ENCODE measurements at regions not wholly inside any gene's neighbourhood (a gene's known extent, or its start where the extent isn't known, plus 50 kb on each side); places are given as distances from the start of the nearest gene placed in this dataset.
A peak's percentile ranks its signal among the peaks of the same experiment; 100 is the strongest.

GRCh38 chr5:138647261-138647788, 72.1 kb upstream of the HSPA9 start:
- H3K4me1 ChIP-seq (ENCODE audit: control insufficient read depth, insufficient read depth, low read length), result peaks cover 7% of the 10 kb centered on the region
- ATAC-seq, result peak; percentile 47 to 77
- H3K4me3 ChIP-seq (ENCODE audit: low read length), result no peak overlapping the region
- no peak for DNase-seq
- H3K27ac ChIP-seq (ENCODE audit: low read length), result no peak overlapping the region
- no peaks in the 10 kb centered on the region for H3K27me3 ChIP-seq (ENCODE audit: control insufficient read depth, insufficient read depth)
- no peaks in the 10 kb centered on the region for H3K9me3 ChIP-seq (ENCODE audit: control insufficient read depth, low read length)
- intact Hi-C loops (cut with DNase I), result no loop called here
- WGBS, result 91% methylated on average over 5 of the region's 5 CpGs

GRCh38 chr5:138646671-138647070, 71.5 kb upstream of the HSPA9 start:
- Histone ChIP-seq H3K27ac (ENCODE audit: low read length) (no peak overlapping the region), H3K9me3 (ENCODE audit: control insufficient read depth, low read length) (no peaks in the 10 kb centered on the region), H3K27me3 (ENCODE audit: control insufficient read depth, insufficient read depth) (no peaks in the 10 kb centered on the region), H3K4me3 (ENCODE audit: low read length) (no peak overlapping the region), H3K4me1 (ENCODE audit: control insufficient read depth, insufficient read depth, low read length) (peaks cover 7% of the 10 kb centered on the region)
- DNase-seq, result no peak
- intact Hi-C loops (cut with DNase I), result no loop called here
- WGBS, result 91% methylated on average over 11 of the region's 11 CpGs
- ATAC-seq, result no peak

GRCh38 chr5:138645778-138646575, 70.8 kb upstream of the HSPA9 start:
- intact Hi-C loops (cut with DNase I), result no loop called here
- no peak for DNase-seq
- no peak for ATAC-seq
- Histone ChIP-seq H3K27me3 (ENCODE audit: control insufficient read depth, insufficient read depth) (no peaks in the 10 kb centered on the region), H3K27ac (ENCODE audit: low read length) (no peak overlapping the region), H3K4me1 (ENCODE audit: control insufficient read depth, insufficient read depth, low read length) (peaks cover 7% of the 10 kb centered on the region), H3K4me3 (ENCODE audit: low read length) (no peak overlapping the region), H3K9me3 (ENCODE audit: control insufficient read depth, low read length) (no peaks in the 10 kb centered on the region)
- WGBS, result 75% methylated on average over 5 of the region's 5 CpGs

- H3K4me1 ChIP-seq (ENCODE audit: control insufficient read depth, insufficient read depth, low read length), result no peaks in the 10 kb centered on the region
- 80% methylated on average over 5 of the region's 5 CpGs for WGBS
- DNase-seq (no peak), ATAC-seq (no peak)
- H3K4me3 ChIP-seq (ENCODE audit: low read length), result no peak overlapping the region
- intact Hi-C loops (cut with DNase I), result loop anchor here in 1 of 4 donors (5.0 kb wide), 1 partner anchor 619 kb away; no protein-coding TSS in a partner anchor
- H3K9me3 ChIP-seq (ENCODE audit: control insufficient read depth, low read length), result no peaks in the 10 kb centered on the region
- no peak overlapping the region for H3K27ac ChIP-seq (ENCODE audit: low read length)
- no peaks in the 10 kb centered on the region for H3K27me3 ChIP-seq (ENCODE audit: control insufficient read depth, insufficient read depth)
Observed at GRCh38 chr5:138643040-138643791, 68.0 kb upstream of the HSPA9 start.

DNA sequence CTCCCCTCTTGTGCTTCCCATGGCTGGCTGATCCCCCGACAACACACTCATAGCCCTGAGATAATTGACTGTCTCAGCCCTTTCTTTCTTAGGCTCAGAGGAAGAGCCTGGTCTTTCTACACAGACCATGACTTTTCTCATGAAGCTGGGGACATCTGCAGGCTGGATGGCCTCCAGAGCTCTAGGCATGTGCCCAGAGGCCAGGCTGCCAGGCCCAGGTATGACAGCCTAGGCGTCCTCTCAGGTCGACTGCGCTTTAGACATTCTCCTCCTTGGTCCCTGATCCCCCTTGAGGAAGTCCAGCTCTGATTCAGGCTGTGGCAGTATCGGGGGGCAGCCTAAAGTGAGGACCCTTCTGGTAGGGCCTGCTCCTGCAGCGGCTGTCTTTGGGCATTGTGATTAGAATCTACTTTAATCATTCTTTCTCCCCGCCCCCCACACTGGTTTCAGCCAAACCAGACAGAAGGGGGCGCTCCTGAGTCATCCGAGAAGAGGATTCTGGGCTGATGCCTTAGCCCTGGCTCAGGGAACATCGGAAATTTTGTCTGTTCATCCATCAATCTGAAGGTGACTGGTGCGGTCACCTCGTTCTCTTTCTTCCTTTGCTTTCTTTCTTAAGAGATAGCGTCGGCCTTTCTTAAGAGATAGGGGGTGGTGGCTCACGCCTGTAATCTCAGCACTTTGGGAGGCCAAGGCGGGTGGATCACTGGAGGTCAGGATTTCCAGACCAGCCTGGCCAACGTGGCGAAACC, 66.5 kb upstream of the HSPA9 start:
- no peaks in the 10 kb centered on the region for H3K27me3 ChIP-seq (ENCODE audit: control insufficient read depth, insufficient read depth)
- H3K4me1 ChIP-seq (ENCODE audit: control insufficient read depth, insufficient read depth, low read length), result no peaks in the 10 kb centered on the region
- ATAC-seq (peak; percentile 61 to 72), DNase-seq (peak; percentile 74 to 88 (median 85))
- intact Hi-C loops (cut with DNase I), result loop anchor here in 1 of 4 donors (5.0 kb wide), 1 partner anchor 621 kb away; no protein-coding TSS in a partner anchor
- H3K27ac ChIP-seq (ENCODE audit: low read length), result no peak overlapping the region
- H3K4me3 ChIP-seq (ENCODE audit: low read length), result no peak overlapping the region
- 53% methylated on average over 18 of the region's 18 CpGs for WGBS
- no peaks in the 10 kb centered on the region for H3K9me3 ChIP-seq (ENCODE audit: control insufficient read depth, low read length)

GRCh38 chr5:138640646-138641254, 65.5 kb upstream of the HSPA9 start:
- no peak overlapping the region for H3K27ac ChIP-seq (ENCODE audit: low read length)
- ATAC-seq (peak; percentile 40 to 52), DNase-seq (no peak)
- no peak overlapping the region for H3K4me3 ChIP-seq (ENCODE audit: low read length)
- intact Hi-C loops (cut with DNase I), result loop anchor here in 1 of 4 donors (5.0 kb wide), 1 partner anchor 622 kb away; no protein-coding TSS in a partner anchor
- 45% methylated on average over 7 of the region's 7 CpGs for WGBS
- H3K9me3 ChIP-seq (ENCODE audit: control insufficient read depth, low read length), result no peaks in the 10 kb centered on the region
- no peaks in the 10 kb centered on the region for H3K4me1 ChIP-seq (ENCODE audit: control insufficient read depth, insufficient read depth, low read length)
- H3K27me3 ChIP-seq (ENCODE audit: control insufficient read depth, insufficient read depth), result no peaks in the 10 kb centered on the region

DNA sequence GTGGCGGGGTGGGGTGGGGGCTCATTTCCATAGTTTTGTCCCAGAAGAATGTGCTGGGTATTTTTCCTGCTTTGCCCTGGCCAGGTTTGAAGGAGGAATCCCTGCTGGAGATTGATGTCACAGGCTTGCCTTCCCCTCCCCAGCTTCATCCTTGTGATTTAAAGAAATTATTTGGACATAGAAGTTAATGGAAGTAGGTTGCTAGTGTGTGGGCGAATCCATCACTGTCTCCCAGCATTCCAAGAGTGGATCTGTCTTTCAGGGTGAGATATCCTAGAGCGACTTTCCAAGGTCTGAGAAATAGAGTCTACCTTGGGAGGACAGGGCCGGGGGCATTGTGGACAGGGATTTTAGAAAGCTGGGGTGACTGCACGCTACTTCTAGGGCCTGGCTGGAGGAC, 64.9 kb upstream of the HSPA9 start:
- no peaks in the 10 kb centered on the region for H3K27me3 ChIP-seq (ENCODE audit: control insufficient read depth, insufficient read depth)
- no peak for DNase-seq
- no peak overlapping the region for H3K27ac ChIP-seq (ENCODE audit: low read length)
- no peaks in the 10 kb centered on the region for H3K9me3 ChIP-seq (ENCODE audit: control insufficient read depth, low read length)
- no peaks in the 10 kb centered on the region for H3K4me1 ChIP-seq (ENCODE audit: control insufficient read depth, insufficient read depth, low read length)
- no peak overlapping the region for H3K4me3 ChIP-seq (ENCODE audit: low read length)
- no peak for ATAC-seq
- intact Hi-C loops (cut with DNase I), result loop anchor here in 1 of 4 donors (5.0 kb wide), 1 partner anchor 622 kb away; no protein-coding TSS in a partner anchor
- WGBS, result 81% methylated on average over 5 of the region's 5 CpGs

DNA sequence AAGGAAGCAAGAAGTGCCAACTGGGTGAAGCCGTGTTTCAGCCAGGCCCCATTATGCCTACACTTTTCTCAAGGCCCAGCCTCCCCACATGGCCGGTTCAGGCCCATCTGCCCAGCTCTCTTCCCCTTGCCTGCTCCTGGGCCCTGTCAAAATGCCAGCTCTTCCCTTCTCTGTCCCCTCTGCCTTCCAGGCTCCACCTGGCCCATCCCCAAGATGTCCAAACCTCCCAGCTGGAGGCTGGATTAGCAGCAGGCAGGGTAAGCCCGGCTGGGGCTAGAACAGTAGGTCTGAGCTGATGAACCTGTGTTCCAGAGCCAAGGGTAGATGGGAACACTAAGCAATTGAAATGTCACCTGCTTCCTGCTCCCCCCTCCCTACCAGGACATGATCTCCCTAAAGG, 64.1 kb upstream of the HSPA9 start:
- H3K4me3 ChIP-seq (ENCODE audit: low read length), result no peak overlapping the region
- intact Hi-C loops (cut with DNase I), result no loop called here
- no peaks in the 10 kb centered on the region for H3K9me3 ChIP-seq (ENCODE audit: control insufficient read depth, low read length)
- ATAC-seq (no peak), DNase-seq (no peak)
- no peaks in the 10 kb centered on the region for H3K4me1 ChIP-seq (ENCODE audit: control insufficient read depth, insufficient read depth, low read length)
- 72% methylated on average over 3 of the region's 3 CpGs for WGBS
- no peak overlapping the region for H3K27ac ChIP-seq (ENCODE audit: low read length)
- H3K27me3 ChIP-seq (ENCODE audit: control insufficient read depth, insufficient read depth), result no peaks in the 10 kb centered on the region

DNA sequence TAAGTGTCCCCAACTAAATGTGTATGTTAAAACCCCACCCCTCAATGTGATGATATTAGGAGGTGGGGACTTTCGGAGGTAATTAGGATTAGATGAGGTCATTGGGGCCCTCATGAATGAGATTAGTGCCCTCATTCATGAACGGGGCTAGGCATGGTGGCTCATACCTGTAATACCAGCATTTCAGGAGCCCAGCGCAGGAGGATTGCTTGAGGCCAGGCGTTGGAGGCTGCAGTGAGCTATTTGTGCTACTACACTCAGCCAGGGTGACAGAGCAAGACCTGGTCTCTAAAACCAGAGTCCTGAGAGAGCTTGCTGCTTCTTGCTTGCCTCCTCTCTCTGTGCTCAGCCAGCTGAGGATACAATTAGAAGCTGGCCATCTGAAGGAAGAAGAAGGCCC, 62.1 kb upstream of the HSPA9 start:
- H3K4me3 ChIP-seq (ENCODE audit: low read length), result no peak overlapping the region
- no peaks in the 10 kb centered on the region for H3K4me1 ChIP-seq (ENCODE audit: control insufficient read depth, insufficient read depth, low read length)
- no peaks in the 10 kb centered on the region for H3K27me3 ChIP-seq (ENCODE audit: control insufficient read depth, insufficient read depth)
- DNase-seq, result no peak
- WGBS, result 97% methylated on average over 4 of the region's 4 CpGs
- intact Hi-C loops (cut with DNase I), result no loop called here
- H3K27ac ChIP-seq (ENCODE audit: low read length), result no peak overlapping the region
- ATAC-seq, result no peak
- H3K9me3 ChIP-seq (ENCODE audit: control insufficient read depth, low read length), result no peaks in the 10 kb centered on the region

DNA sequence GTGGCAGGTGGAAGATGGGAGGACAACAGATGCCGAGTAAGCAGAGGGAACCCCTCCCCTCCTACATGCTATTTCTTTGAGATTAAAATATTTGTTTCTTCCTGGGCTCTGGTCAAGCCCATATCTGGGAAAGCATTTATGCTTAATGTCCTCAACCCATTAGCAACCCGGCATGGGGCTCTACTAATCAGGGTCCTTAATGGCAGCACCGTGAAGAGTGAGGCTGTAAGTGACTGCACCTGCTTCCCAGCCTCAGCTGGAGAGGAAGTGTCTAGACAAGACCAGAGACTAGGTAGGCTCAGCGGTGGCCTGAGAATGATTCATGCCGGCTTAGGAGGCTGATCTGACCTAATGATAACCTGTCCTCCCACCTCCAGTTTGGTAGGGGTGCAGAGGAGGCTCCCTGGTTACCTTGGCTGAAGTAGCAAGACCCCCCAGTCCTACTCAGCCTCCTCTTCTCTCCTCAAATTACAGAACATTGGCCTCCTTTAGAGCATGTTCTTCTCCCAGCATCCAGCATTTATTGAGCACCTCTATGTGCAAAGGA, 61.3 kb upstream of the HSPA9 start:
- Histone ChIP-seq H3K9me3 (ENCODE audit: control insufficient read depth, low read length) (no peaks in the 10 kb centered on the region), H3K27ac (ENCODE audit: low read length) (no peak overlapping the region), H3K27me3 (ENCODE audit: control insufficient read depth, insufficient read depth) (no peaks in the 10 kb centered on the region), H3K4me1 (ENCODE audit: control insufficient read depth, insufficient read depth, low read length) (no peaks in the 10 kb centered on the region), H3K4me3 (ENCODE audit: low read length) (no peak overlapping the region)
- intact Hi-C loops (cut with DNase I), result no loop called here
- ATAC-seq, result no peak
- 84% methylated on average over 5 of the region's 5 CpGs for WGBS
- no peak for DNase-seq
